Sigmoid colon (tissue), 4 donors: ENCODE measurements at regions not wholly inside any gene's neighbourhood (a gene's known extent, or its start where the extent isn't known, plus 50 kb on each side); places are given as distances from the start of the nearest gene placed in this dataset.

ENCODE experiments used
- POLR2AphosphoS5 ChIP-seq, 4 donors: sonication (generic); formaldehyde crosslinking; IDR thresholded peaks; one replicate each; pipeline ENCODE4 v1.6.1; 2017; ENCODE audit warnings: antibody characterized with exemption in 4 of 4
- TF ChIP-seq, protein P1 (sequence below), 4 experiments: fragments of 450-650 bp in 3 of 4; fragments of 200-600 bp in 1 of 4; IDR thresholded peaks; one replicate each; pipeline ENCODE4 v1.5.1; 2016 to 2019; ENCODE audit warnings: antibody characterized with exemption in 4 of 4, mild to moderate bottlenecking in 3 of 4, moderate library complexity in 2 of 4

GRCh38 chr2:143965493-143966164 is 554.3 kb downstream of the ZEB2 start:
- TF ChIP-seq, protein P1, sequence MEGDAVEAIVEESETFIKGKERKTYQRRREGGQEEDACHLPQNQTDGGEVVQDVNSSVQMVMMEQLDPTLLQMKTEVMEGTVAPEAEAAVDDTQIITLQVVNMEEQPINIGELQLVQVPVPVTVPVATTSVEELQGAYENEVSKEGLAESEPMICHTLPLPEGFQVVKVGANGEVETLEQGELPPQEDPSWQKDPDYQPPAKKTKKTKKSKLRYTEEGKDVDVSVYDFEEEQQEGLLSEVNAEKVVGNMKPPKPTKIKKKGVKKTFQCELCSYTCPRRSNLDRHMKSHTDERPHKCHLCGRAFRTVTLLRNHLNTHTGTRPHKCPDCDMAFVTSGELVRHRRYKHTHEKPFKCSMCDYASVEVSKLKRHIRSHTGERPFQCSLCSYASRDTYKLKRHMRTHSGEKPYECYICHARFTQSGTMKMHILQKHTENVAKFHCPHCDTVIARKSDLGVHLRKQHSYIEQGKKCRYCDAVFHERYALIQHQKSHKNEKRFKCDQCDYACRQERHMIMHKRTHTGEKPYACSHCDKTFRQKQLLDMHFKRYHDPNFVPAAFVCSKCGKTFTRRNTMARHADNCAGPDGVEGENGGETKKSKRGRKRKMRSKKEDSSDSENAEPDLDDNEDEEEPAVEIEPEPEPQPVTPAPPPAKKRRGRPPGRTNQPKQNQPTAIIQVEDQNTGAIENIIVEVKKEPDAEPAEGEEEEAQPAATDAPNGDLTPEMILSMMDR (IDR thresholded peaks at IDR 0.05), result no peak
- TF ChIP-seq POLR2AphosphoS5 (IDR thresholded peaks at IDR 0.05), result no peak
